GM23248 (cell line): ENCODE measurements at regions not wholly inside any gene's neighbourhood (a gene's known extent, or its start where the extent isn't known, plus 50 kb on each side); places are given as distances from the start of the nearest gene placed in this dataset.

Experiments
- DNase-seq: peaks from one replicate; pipeline ENCODE4 v3.0.0-alpha.2; 2015
- H2AFZ ChIP-seq: fragments of 200-600 bp; sonication (generic); 2 replicates; pipeline ENCODE4 v1.6.1; 2016; ENCODE audit warnings: antibody characterized with exemption
- H3F3A ChIP-seq: fragments of 200-600 bp; sonication (generic); 2 replicates; pipeline ENCODE4 v1.6.1; 2016; ENCODE audit warnings: mild to moderate bottlenecking, antibody characterized with exemption, mixed run types; ENCODE audit not compliant: insufficient read depth
- H3K27ac ChIP-seq: fragments of 200-600 bp; sonication (generic); 2 replicates; pipeline ENCODE4 v1.5.1; 2016; ENCODE audit warnings: mild to moderate bottlenecking
- H3K27me3 ChIP-seq: fragments of 200-600 bp; sonication (generic); replicated peaks from 2 replicates; pipeline ENCODE4 v1.6.1; 2016; ENCODE audit warnings: mild to moderate bottlenecking; ENCODE audit not compliant: insufficient read depth
- H3K36me3 ChIP-seq: fragments of 200-600 bp; sonication (generic); 2 replicates; pipeline ENCODE4 v1.6.1; 2016; ENCODE audit warnings: low read depth, mild to moderate bottlenecking
- H3K4me1 ChIP-seq: fragments of 200-600 bp; sonication (generic); 2 replicates; pipeline ENCODE4 v1.6.1; 2016; ENCODE audit warnings: mild to moderate bottlenecking; ENCODE audit not compliant: insufficient read depth
- H3K4me2 ChIP-seq: fragments of 200-600 bp; sonication (generic); one replicate; pipeline ENCODE4 v1.6.1; 2016; ENCODE audit warnings: mild to moderate bottlenecking; ENCODE audit not compliant: unreplicated experiment
- H3K4me3 ChIP-seq: fragments of 200-600 bp; sonication (generic); 2 replicates; pipeline ENCODE4 v1.5.1; 2016; ENCODE audit warnings: mild to moderate bottlenecking
- H3K79me2 ChIP-seq: fragments of 200-600 bp; sonication (generic); 2 replicates; pipeline ENCODE4 v1.6.1; 2016; ENCODE audit warnings: mild to moderate bottlenecking; ENCODE audit not compliant: insufficient read depth
- H3K9ac ChIP-seq: fragments of 200-600 bp; sonication (generic); 2 replicates; pipeline ENCODE4 v1.6.1; 2016; ENCODE audit warnings: mild to moderate bottlenecking
- H3K9me2 ChIP-seq: fragments of 200-600 bp; sonication (generic); 2 replicates; pipeline ENCODE4 v1.6.1; 2016; ENCODE audit warnings: mixed run types, mild to moderate bottlenecking, moderate library complexity; ENCODE audit not compliant: insufficient read depth
- H3K9me3 ChIP-seq: fragments of 200-600 bp; sonication (generic); one replicate; pipeline ENCODE4 v1.6.1; 2017; ENCODE audit warnings: low read depth
- H4K20me1 ChIP-seq: fragments of 200-600 bp; sonication (generic); 2 replicates; pipeline ENCODE4 v1.6.0; 2016; ENCODE audit not compliant: insufficient read depth
- EZH2 ChIP-seq: fragments of 200-600 bp; sonication (generic); IDR thresholded peaks from 2 replicates; pipeline ENCODE4 v1.6.1; 2018; ENCODE audit warnings: antibody characterized with exemption, mild to moderate bottlenecking; ENCODE audit not compliant: insufficient read depth, poor library complexity, severe bottlenecking
- EZH2phosphoT487 ChIP-seq: fragments of 200-600 bp; sonication (generic); IDR thresholded peaks from 2 replicates; pipeline ENCODE4 v1.6.1; 2018; ENCODE audit warnings: antibody characterized with exemption, moderate library complexity, mild to moderate bottlenecking, low read depth; ENCODE audit not compliant: insufficient read depth
- WGBS, 2 experiments: methylation state at CpG; one replicate each; pipeline ENCODE4 v1.1.6; 2015 to 2017; ENCODE audit warnings: low lambda C conversion rate in 2 of 2, low coverage in 1 of 2; ENCODE audit errors: missing lambda C conversion rate in 2 of 2; 5-methylcytosine and 5-hydroxymethylcytosine counted together
- in situ Hi-C: fragments of 300-500 bp; cut with MboI; formaldehyde crosslinking; loops from 2 replicates; pipeline ENCODE4 v1.15.0; 2020

- no peak for TF ChIP-seq EZH2
- TF ChIP-seq EZH2phosphoT487, result no peak
- no peak for DNase-seq
- in situ Hi-C loops, result no loop called here
- Histone ChIP-seq H3K4me3 (no peak overlapping the region), H4K20me1 (no peaks in the 10 kb centered on the region), H3K27ac (no peak overlapping the region), H3K36me3 (no peaks in the 10 kb centered on the region), H3K4me2 (no peak overlapping the region), H3K79me2 (no peaks in the 10 kb centered on the region), H3F3A (no peaks in the 10 kb centered on the region), H2AFZ (no peak overlapping the region), H3K4me1 (no peaks in the 10 kb centered on the region), H3K9me3 (no peaks in the 10 kb centered on the region), H3K9ac (no peak overlapping the region), H3K27me3 (no peaks in the 10 kb centered on the region), H3K9me2 (no peaks in the 10 kb centered on the region)
- WGBS, 2 experiments, result 47 to 58% methylated on average over 5 of the region's 5 CpGs
Measured at GRCh38 chr14:25843481-25844470, 754.1 kb downstream of the NOVA1 start.

GRCh38 chr14:25841226-25841625 is 756.6 kb downstream of the NOVA1 start:
- no peaks in the 10 kb centered on the region for H3K79me2 ChIP-seq
- no peak overlapping the region for H3K9ac ChIP-seq
- H3K9me3 ChIP-seq, result no peaks in the 10 kb centered on the region
- H3F3A ChIP-seq, result no peaks in the 10 kb centered on the region
- H3K36me3 ChIP-seq, result no peaks in the 10 kb centered on the region
- no peak overlapping the region for H3K27ac ChIP-seq
- H3K27me3 ChIP-seq, result no peaks in the 10 kb centered on the region
- H3K4me3 ChIP-seq, result no peak overlapping the region
- no peak overlapping the region for H2AFZ ChIP-seq
- TF ChIP-seq EZH2phosphoT487, result no peak
- TF ChIP-seq EZH2, result no peak
- H3K9me2 ChIP-seq, result no peaks in the 10 kb centered on the region
- no peaks in the 10 kb centered on the region for H4K20me1 ChIP-seq
- no peaks in the 10 kb centered on the region for H3K4me1 ChIP-seq
- no peak for DNase-seq
- in situ Hi-C loops, result no loop called here
- no peak overlapping the region for H3K4me2 ChIP-seq
- 30 to 37% methylated on average over 2 of the region's 2 CpGs for WGBS, 2 experiments

GRCh38 chr14:25837551-25837965 is 760.3 kb downstream of the NOVA1 start:
- H3F3A ChIP-seq, result no peaks in the 10 kb centered on the region
- in situ Hi-C loops, result no loop called here
- no peak overlapping the region for H2AFZ ChIP-seq
- H3K4me1 ChIP-seq, result no peaks in the 10 kb centered on the region
- H3K9ac ChIP-seq, result no peak overlapping the region
- 6 to 10% methylated on average over 3 of the region's 3 CpGs for WGBS, 2 experiments
- no peak overlapping the region for H3K27ac ChIP-seq
- H3K27me3 ChIP-seq, result no peaks in the 10 kb centered on the region
- H3K9me2 ChIP-seq, result no peaks in the 10 kb centered on the region
- no peaks in the 10 kb centered on the region for H4K20me1 ChIP-seq
- TF ChIP-seq EZH2phosphoT487 (no peak), EZH2 (no peak)
- no peaks in the 10 kb centered on the region for H3K79me2 ChIP-seq
- H3K4me3 ChIP-seq, result no peak overlapping the region
- no peak for DNase-seq
- no peaks in the 10 kb centered on the region for H3K9me3 ChIP-seq
- no peaks in the 10 kb centered on the region for H3K36me3 ChIP-seq
- H3K4me2 ChIP-seq, result no peak overlapping the region

- TF ChIP-seq EZH2 (no peak), EZH2phosphoT487 (no peak)
- Histone ChIP-seq H3K27me3 (no peaks in the 10 kb centered on the region), H3K4me3 (no peak overlapping the region), H3K27ac (no peak overlapping the region), H3K36me3 (no peaks in the 10 kb centered on the region), H2AFZ (no peak overlapping the region), H3K9ac (no peak overlapping the region), H3K4me1 (no peaks in the 10 kb centered on the region), H4K20me1 (no peaks in the 10 kb centered on the region), H3F3A (no peaks in the 10 kb centered on the region), H3K9me3 (no peaks in the 10 kb centered on the region), H3K79me2 (no peaks in the 10 kb centered on the region), H3K4me2 (no peak overlapping the region), H3K9me2 (no peaks in the 10 kb centered on the region)
- in situ Hi-C loops, result no loop called here
- 65 to 73% methylated on average over 3 of the region's 3 CpGs for WGBS, 2 experiments
- DNase-seq, result no peak
Measured at GRCh38 chr14:25836636-25837035, 761.2 kb downstream of the NOVA1 start.
